K562 (cell line): ENCODE measurements at regions not wholly inside any gene's neighbourhood (a gene's known extent, or its start where the extent isn't known, plus 50 kb on each side); places are given as distances from the start of the nearest gene placed in this dataset.
A peak's percentile ranks its signal among the peaks of the same experiment; 100 is the strongest.

Experiments used
- BMI1 ChIP-seq: fragments of 150-350 bp; IDR thresholded peaks from 2 replicates; pipeline ENCODE4 v1.6.1; 2014; ENCODE audit warnings: low read length
- ELF4 ChIP-seq: fragments of 450-650 bp; formaldehyde crosslinking; IDR thresholded peaks from 2 replicates; pipeline ENCODE4 v1.4.0; 2022; ENCODE audit warnings: missing genetic modification characterization
- FOXA1 ChIP-seq: fragments of 450-650 bp; IDR thresholded peaks from 2 replicates; pipeline ENCODE4 v1.6.1; 2016; ENCODE audit warnings: mild to moderate bottlenecking, borderline replicate concordance
- FOXK1 ChIP-seq: sonication (generic); formaldehyde crosslinking; IDR thresholded peaks from 2 replicates; pipeline ENCODE4 v1.8.0; 2022; ENCODE audit warnings: missing genetic modification reagents, mild to moderate bottlenecking, borderline replicate concordance
- GTF2E2 ChIP-seq: fragments of 200-800 bp; sonication (Bioruptor generic); IDR thresholded peaks from 2 replicates; pipeline ENCODE4 v1.6.1; 2016; ENCODE audit warnings: missing genetic modification characterization, missing compliant biosample characterization
- MEF2D ChIP-seq: conservative IDR thresholded peaks from 2 replicates; pipeline ENCODE4 v1.6.1; 2016; ENCODE audit warnings: low read depth, missing genetic modification characterization, missing compliant biosample characterization
- MXI1 ChIP-seq: IDR thresholded peaks from 2 replicates; pipeline ENCODE4 v1.6.1; 2011; ENCODE audit warnings: low read depth, mild to moderate bottlenecking, improper control_type of control experiment, low read length
- RFX5 ChIP-seq: IDR thresholded peaks from 2 replicates; pipeline ENCODE4 v1.6.1; 2011; ENCODE audit warnings: low read depth, mild to moderate bottlenecking, improper control_type of control experiment, low read length
- RUNX1 ChIP-seq: sonication (generic); IDR thresholded peaks from 2 replicates; pipeline ENCODE4 v1.6.1; 2016; ENCODE audit warnings: antibody characterized with exemption, low read depth
- SP2 ChIP-seq: IDR thresholded peaks from 2 replicates; pipeline ENCODE4 v1.6.1; 2011; ENCODE audit warnings: mild to moderate bottlenecking, low read depth, low read length, moderate library complexity; ENCODE audit not compliant: poor library complexity, severe bottlenecking; ENCODE audit errors: extremely low read depth
- TFAP4 ChIP-seq: sonication (generic); formaldehyde crosslinking; IDR thresholded peaks from 2 replicates; pipeline ENCODE4 v1.8.0; 2022; ENCODE audit warnings: missing genetic modification reagents, mild to moderate bottlenecking, moderate library complexity, borderline replicate concordance
- ZBTB34 ChIP-seq: fragments of 250-450 bp; sonication (Bioruptor Pico); IDR thresholded peaks from 2 replicates; pipeline ENCODE4 v1.8.0; 2021; ENCODE audit warnings: mild to moderate bottlenecking, moderate library complexity
- ZNF24 ChIP-seq: fragments of 450-650 bp; IDR thresholded peaks from 2 replicates; pipeline ENCODE4 v1.6.1; 2016
- TF ChIP-seq, protein P1 (sequence below): IDR thresholded peaks from 2 replicates; pipeline ENCODE4 v1.6.1; 2014; ENCODE audit warnings: antibody characterized with exemption
- TF ChIP-seq, protein P2 (sequence below): sonication (generic); formaldehyde crosslinking; IDR thresholded peaks from 2 replicates; pipeline ENCODE4 v1.8.1; 2022; ENCODE audit warnings: missing genetic modification reagents
- TF ChIP-seq, protein P3 (sequence below), 2 experiments: IDR thresholded peaks; 2 replicates each; pipeline ENCODE4 v1.6.1; 2011; ENCODE audit warnings: borderline replicate concordance in 1 of 2, control low read depth in 1 of 2, low read depth in 1 of 2, low read length in 1 of 2, mild to moderate bottlenecking in 1 of 2, mixed read lengths in 1 of 2, moderate library complexity in 1 of 2; ENCODE audit not compliant: insufficient read depth in 1 of 2, insufficient read length in 1 of 2, poor library complexity in 1 of 2, severe bottlenecking in 1 of 2; ENCODE audit errors: extremely low read depth in 1 of 2
- TF ChIP-seq, protein P4 (sequence below): fragments of 150-350 bp; IDR thresholded peaks from 2 replicates; pipeline ENCODE4 v1.6.1; 2014; ENCODE audit warnings: low read depth, mild to moderate bottlenecking, low read length, borderline replicate concordance

DNA sequence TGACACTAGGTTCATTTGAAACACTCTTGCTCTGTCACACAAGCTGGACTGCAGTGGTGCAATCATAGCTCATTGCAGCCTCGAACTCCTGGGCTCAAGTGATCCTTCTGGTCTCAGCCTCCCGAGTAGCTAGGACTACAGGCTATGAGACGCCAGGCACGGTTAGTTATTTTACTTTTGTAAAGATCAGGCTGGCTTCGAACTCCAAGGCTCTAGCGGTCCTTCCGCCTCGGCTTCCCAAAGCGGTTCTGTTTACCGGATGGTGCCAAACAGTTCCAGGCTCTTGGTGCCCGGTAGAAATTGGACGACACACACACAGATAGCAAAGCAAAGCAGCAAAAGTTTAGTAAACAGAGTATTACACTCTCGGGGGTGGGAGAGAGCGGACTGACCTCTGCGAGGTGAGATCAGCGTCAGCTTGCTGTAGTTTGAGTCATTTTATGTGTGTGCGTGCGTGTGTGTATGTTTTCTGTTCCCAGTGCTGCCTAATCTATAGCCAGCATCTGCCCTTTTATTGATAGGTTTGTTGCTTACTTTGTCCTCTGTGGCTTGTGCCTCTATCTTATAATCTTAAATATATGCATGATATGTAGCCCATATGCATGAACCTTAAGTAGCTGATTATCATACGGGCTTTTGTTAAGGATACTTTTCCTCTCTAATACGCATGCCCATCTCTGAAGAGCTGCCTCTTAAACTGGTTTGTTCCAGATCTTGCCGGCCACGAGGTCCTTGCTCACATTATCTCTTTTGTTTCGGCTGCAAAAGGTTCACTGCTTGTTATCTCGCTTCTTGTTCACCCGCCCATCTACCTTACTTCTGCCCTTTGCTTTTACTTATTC lies 75.2 kb downstream of the OR2B2 start (continued):
- TF ChIP-seq, protein P1, sequence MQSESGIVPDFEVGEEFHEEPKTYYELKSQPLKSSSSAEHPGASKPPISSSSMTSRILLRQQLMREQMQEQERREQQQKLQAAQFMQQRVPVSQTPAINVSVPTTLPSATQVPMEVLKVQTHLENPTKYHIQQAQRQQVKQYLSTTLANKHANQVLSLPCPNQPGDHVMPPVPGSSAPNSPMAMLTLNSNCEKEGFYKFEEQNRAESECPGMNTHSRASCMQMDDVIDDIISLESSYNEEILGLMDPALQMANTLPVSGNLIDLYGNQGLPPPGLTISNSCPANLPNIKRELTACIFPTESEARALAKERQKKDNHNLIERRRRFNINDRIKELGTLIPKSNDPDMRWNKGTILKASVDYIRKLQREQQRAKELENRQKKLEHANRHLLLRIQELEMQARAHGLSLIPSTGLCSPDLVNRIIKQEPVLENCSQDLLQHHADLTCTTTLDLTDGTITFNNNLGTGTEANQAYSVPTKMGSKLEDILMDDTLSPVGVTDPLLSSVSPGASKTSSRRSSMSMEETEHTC = peak; percentile 15; the same call in 1 of the 2 replicates
- TF ChIP-seq RUNX1 = 0 out of 2 replicates have a peak, but pooled peaks have one; percentile 32
- TF ChIP-seq MXI1 = peak; percentile 16
- TF ChIP-seq FOXK1 (CRISPR knock-in tag) = no peak
- TF ChIP-seq RFX5 = no peak
- no peak for TF ChIP-seq SP2
- TF ChIP-seq TFAP4 (CRISPR knock-in tag) = peak; percentile 15; the same call in 1 of the 2 replicates
- no peak for TF ChIP-seq BMI1
- TF ChIP-seq ZBTB34 = no peak
- peak; percentile 33; the same call in 1 of the 2 replicates for TF ChIP-seq MEF2D (tag)
- TF ChIP-seq, protein P2, sequence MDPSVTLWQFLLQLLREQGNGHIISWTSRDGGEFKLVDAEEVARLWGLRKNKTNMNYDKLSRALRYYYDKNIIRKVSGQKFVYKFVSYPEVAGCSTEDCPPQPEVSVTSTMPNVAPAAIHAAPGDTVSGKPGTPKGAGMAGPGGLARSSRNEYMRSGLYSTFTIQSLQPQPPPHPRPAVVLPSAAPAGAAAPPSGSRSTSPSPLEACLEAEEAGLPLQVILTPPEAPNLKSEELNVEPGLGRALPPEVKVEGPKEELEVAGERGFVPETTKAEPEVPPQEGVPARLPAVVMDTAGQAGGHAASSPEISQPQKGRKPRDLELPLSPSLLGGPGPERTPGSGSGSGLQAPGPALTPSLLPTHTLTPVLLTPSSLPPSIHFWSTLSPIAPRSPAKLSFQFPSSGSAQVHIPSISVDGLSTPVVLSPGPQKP (CRISPR knock-in tag) = no peak
- TF ChIP-seq, protein P3, sequence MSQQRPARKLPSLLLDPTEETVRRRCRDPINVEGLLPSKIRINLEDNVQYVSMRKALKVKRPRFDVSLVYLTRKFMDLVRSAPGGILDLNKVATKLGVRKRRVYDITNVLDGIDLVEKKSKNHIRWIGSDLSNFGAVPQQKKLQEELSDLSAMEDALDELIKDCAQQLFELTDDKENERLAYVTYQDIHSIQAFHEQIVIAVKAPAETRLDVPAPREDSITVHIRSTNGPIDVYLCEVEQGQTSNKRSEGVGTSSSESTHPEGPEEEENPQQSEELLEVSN (IDR thresholded peaks at IDR 0.05; ENCODE audit: borderline replicate concordance in 1 of 2, extremely low read depth in 1 of 2, insufficient read depth in 1 of 2, insufficient read length in 1 of 2, low read depth in 1 of 2, low read length in 1 of 2, poor library complexity in 1 of 2, severe bottlenecking in 1 of 2) = peak in 1 of 2 experiments; percentile 45
- TF ChIP-seq ZNF24 = peak; percentile 38; the same call in 1 of the 2 replicates
- TF ChIP-seq, protein P4, sequence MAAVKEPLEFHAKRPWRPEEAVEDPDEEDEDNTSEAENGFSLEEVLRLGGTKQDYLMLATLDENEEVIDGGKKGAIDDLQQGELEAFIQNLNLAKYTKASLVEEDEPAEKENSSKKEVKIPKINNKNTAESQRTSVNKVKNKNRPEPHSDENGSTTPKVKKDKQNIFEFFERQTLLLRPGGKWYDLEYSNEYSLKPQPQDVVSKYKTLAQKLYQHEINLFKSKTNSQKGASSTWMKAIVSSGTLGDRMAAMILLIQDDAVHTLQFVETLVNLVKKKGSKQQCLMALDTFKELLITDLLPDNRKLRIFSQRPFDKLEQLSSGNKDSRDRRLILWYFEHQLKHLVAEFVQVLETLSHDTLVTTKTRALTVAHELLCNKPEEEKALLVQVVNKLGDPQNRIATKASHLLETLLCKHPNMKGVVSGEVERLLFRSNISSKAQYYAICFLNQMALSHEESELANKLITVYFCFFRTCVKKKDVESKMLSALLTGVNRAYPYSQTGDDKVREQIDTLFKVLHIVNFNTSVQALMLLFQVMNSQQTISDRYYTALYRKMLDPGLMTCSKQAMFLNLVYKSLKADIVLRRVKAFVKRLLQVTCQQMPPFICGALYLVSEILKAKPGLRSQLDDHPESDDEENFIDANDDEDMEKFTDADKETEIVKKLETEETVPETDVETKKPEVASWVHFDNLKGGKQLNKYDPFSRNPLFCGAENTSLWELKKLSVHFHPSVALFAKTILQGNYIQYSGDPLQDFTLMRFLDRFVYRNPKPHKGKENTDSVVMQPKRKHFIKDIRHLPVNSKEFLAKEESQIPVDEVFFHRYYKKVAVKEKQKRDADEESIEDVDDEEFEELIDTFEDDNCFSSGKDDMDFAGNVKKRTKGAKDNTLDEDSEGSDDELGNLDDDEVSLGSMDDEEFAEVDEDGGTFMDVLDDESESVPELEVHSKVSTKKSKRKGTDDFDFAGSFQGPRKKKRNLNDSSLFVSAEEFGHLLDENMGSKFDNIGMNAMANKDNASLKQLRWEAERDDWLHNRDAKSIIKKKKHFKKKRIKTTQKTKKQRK = no peak; the same call in 1 of the 2 replicates
- peak; percentile 71 for TF ChIP-seq ELF4 (CRISPR knock-in tag)
- no peak for TF ChIP-seq FOXA1
- TF ChIP-seq GTF2E2 = peak; percentile 87; the same call in 1 of the 2 replicates
